Brain microvascular endothelial cell (primary cell): ENCODE measurements at regions not wholly inside any gene's neighbourhood (a gene's known extent, or its start where the extent isn't known, plus 50 kb on each side); places are given as distances from the start of the nearest gene placed in this dataset.

Experiments used
- DNase-seq: peaks from one replicate; pipeline ENCODE4 v3.0.0-alpha.2; 2020
- H3K27ac ChIP-seq: fragments of 250-450 bp; sonication (Bioruptor Pico); 2 replicates; pipeline ENCODE4 v1.5.1; 2020; ENCODE audit warnings: mild to moderate bottlenecking, moderate library complexity
- H3K27me3 ChIP-seq: fragments of 250-450 bp; sonication (Bioruptor Pico); replicated peaks from 2 replicates; pipeline ENCODE4 v1.5.1; 2020; ENCODE audit warnings: mild to moderate bottlenecking
- H3K36me3 ChIP-seq: fragments of 250-450 bp; sonication (Bioruptor Pico); replicated peaks from 2 replicates; pipeline ENCODE4 v1.5.1; 2020; ENCODE audit warnings: mild to moderate bottlenecking
- H3K4me3 ChIP-seq: 2 replicates; pipeline ENCODE4 v1.5.1; 2011; ENCODE audit warnings: low read depth, mild to moderate bottlenecking, control low read depth, low read length, moderate library complexity
- in situ Hi-C: cut with HindIII; loops from 2 replicates; pipeline ENCODE4 v1.10.0; 2017; ENCODE audit warnings: low sequenced_read_pairs, low pct_ligation_motif_present
- TF ChIP-seq, protein P1 (sequence below): IDR thresholded peaks from 2 replicates; pipeline ENCODE4 v1.5.1; 2011; ENCODE audit warnings: low read depth, mild to moderate bottlenecking, moderate library complexity, low read length, control low read depth, inconsistent platforms; ENCODE audit errors: missing control alignments

DNA sequence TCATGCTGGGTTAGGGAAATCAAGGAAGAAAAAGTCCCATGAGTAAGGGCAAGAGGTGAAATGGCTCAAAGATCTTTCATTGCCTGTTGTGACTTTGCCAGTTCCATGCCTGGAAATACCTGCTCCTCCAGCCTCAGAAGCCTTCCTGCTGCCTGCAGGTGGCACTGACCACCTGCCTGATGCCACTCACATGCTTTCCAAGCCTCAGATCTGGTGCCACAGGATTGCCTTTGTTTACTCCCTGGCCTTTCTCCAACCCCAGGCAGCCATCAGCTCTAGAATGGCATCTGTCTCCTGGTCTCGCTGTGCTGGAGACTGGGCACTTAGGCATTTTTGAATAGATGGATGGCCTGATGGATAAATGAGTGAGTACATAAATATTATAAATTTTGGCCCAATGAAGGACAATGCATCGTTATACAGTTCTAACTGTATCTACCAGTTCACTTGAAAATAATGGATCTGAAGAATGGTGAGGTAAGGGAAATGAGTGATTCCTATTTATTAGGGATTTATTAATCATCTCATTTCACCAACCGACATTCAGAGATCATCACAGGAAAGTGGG is 657.2 kb downstream of the INHBA start:
- in situ Hi-C loops: no loop called here
- peak overlapping the region; percentile 9 for H3K27ac ChIP-seq
- no peaks in the 10 kb centered on the region for H3K36me3 ChIP-seq
- no peak overlapping the region for H3K4me3 ChIP-seq
- no peaks in the 10 kb centered on the region for H3K27me3 ChIP-seq
- TF ChIP-seq, protein P1, sequence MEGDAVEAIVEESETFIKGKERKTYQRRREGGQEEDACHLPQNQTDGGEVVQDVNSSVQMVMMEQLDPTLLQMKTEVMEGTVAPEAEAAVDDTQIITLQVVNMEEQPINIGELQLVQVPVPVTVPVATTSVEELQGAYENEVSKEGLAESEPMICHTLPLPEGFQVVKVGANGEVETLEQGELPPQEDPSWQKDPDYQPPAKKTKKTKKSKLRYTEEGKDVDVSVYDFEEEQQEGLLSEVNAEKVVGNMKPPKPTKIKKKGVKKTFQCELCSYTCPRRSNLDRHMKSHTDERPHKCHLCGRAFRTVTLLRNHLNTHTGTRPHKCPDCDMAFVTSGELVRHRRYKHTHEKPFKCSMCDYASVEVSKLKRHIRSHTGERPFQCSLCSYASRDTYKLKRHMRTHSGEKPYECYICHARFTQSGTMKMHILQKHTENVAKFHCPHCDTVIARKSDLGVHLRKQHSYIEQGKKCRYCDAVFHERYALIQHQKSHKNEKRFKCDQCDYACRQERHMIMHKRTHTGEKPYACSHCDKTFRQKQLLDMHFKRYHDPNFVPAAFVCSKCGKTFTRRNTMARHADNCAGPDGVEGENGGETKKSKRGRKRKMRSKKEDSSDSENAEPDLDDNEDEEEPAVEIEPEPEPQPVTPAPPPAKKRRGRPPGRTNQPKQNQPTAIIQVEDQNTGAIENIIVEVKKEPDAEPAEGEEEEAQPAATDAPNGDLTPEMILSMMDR: peak; percentile 25
- DNase-seq: no peak

GRCh38 chr7:41039981-41040380 is 662.9 kb downstream of the INHBA start:
- H3K4me3 ChIP-seq: no peak overlapping the region

DNA sequence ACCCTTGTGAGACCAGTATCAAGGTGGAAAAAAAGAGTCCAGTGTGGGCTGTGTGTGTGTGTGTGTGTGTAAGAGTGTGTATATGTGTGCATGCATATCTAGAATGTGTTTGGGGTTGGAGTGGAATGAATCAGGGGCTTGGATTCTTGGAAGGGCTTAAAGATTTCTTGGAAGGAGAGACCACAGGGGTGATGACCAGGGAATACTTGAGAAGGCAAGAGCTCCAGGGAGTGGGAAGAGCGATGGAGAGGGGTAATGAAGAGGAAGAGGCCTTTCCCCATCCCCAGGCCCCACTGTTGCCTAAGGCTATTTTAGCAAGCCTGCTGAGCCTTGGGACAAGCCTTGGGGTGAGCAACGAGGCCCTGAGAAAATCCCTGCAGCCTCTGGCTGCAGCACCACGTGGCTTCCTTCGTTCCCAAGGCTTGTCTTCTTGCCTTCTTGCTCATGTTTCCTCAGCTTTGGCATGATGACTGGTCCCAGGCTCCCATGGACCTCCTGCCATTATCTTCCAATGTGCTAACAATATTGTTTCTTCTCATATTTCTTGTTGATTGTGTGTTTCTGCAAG is 663.4 kb downstream of the INHBA start:
- in situ Hi-C loops: no loop called here
- no peak overlapping the region for H3K4me3 ChIP-seq
- TF ChIP-seq, protein P1: no peak
- no peaks in the 10 kb centered on the region for H3K27me3 ChIP-seq
- H3K36me3 ChIP-seq: no peaks in the 10 kb centered on the region
- H3K27ac ChIP-seq: no peak overlapping the region
- DNase-seq: no peak

More at GRCh38 chr7:41039981-41040380, 662.9 kb downstream of the INHBA start:
- in situ Hi-C loops: no loop called here
- TF ChIP-seq, protein P1: no peak
- Histone ChIP-seq H3K27me3 (no peaks in the 10 kb centered on the region), H3K27ac (no peak overlapping the region), H3K36me3 (no peaks in the 10 kb centered on the region)
- DNase-seq: no peak

DNA sequence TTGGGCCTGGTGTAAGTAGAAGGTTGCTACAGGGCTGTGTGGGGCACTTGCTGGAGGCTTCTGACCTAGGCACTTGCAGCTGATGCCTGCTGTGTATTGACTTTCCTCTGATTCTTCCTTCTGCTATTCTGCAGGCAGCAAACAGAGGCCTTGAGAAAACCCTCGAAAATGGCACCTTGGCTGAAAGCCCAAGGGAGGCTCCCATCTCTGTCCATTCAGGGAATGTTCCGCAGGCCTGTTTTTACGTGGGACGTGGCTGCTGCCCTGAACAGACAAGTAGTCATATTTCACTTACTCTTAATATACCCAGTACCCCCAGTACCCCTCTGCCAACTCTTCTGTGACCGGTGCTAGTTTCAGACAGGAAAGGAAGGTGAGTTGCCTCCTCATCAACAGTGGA is 664.7 kb downstream of the INHBA start:
- Histone ChIP-seq H3K27me3 (no peaks in the 10 kb centered on the region), H3K36me3 (no peaks in the 10 kb centered on the region), H3K4me3 (no peak overlapping the region), H3K27ac (no peak overlapping the region)
- TF ChIP-seq, protein P1: no peak
- no peak for DNase-seq
- in situ Hi-C loops: no loop called here

- no peak overlapping the region for H3K27ac ChIP-seq
- in situ Hi-C loops: no loop called here
- H3K27me3 ChIP-seq: no peaks in the 10 kb centered on the region
- no peak for DNase-seq
- H3K4me3 ChIP-seq: no peak overlapping the region
- TF ChIP-seq, protein P1: no peak
- no peaks in the 10 kb centered on the region for H3K36me3 ChIP-seq
Observed at GRCh38 chr7:41037691-41038090, 665.2 kb downstream of the INHBA start.

GRCh38 chr7:41035794-41036193 is 667.1 kb downstream of the INHBA start:
- H3K27me3 ChIP-seq: no peaks in the 10 kb centered on the region
- no peak overlapping the region for H3K4me3 ChIP-seq
- no peak overlapping the region for H3K27ac ChIP-seq
- TF ChIP-seq, protein P1: no peak
- in situ Hi-C loops: no loop called here
- no peak for DNase-seq
- H3K36me3 ChIP-seq: no peaks in the 10 kb centered on the region
